BJ (cell line): ENCODE measurements at regions not wholly inside any gene's neighbourhood (a gene's known extent, or its start where the extent isn't known, plus 50 kb on each side); places are given as distances from the start of the nearest gene placed in this dataset.

ENCODE experiments used
- CTCF ChIA-PET: fragments of 350-600 bp; formaldehyde crosslinking; extraction: SDS; loops from one replicate; lab custom pipeline; 2021; ENCODE audit warnings: antibody characterized with exemption, inconsistent platforms; lab: Yijun Ruan, JAX
- POLR2A ChIA-PET: fragments of 300-600 bp; sonication (Branson Sonifier 250); formaldehyde crosslinking; extraction: SDS; loops from one replicate; lab custom pipeline; 2021; ENCODE audit warnings: antibody characterized with exemption; lab: Charles Lee
- DNase-seq: peaks from one replicate; pipeline ENCODE4 v3.0.0-alpha.2; 2011; ENCODE audit warnings: low read depth
- H3K27me3 ChIP-seq: 2 replicates; pipeline ENCODE4 v1.6.0; 2011; ENCODE audit warnings: low read length; ENCODE audit not compliant: control insufficient read depth, insufficient read depth
- H3K36me3 ChIP-seq: 2 replicates; pipeline ENCODE4 v1.5.1; 2011; ENCODE audit warnings: low read length; ENCODE audit not compliant: control insufficient read depth, insufficient read depth
- H3K4me3 ChIP-seq: 2 replicates; pipeline ENCODE4 v1.5.1; 2011; ENCODE audit warnings: low read depth, mild to moderate bottlenecking, control low read depth, low read length
- TF ChIP-seq, protein P1 (sequence below): IDR thresholded peaks from 2 replicates; pipeline ENCODE4 v1.5.1; 2011; ENCODE audit warnings: low read depth, mild to moderate bottlenecking, control low read depth, inconsistent platforms, low read length, moderate library complexity; ENCODE audit not compliant: insufficient read depth

DNA sequence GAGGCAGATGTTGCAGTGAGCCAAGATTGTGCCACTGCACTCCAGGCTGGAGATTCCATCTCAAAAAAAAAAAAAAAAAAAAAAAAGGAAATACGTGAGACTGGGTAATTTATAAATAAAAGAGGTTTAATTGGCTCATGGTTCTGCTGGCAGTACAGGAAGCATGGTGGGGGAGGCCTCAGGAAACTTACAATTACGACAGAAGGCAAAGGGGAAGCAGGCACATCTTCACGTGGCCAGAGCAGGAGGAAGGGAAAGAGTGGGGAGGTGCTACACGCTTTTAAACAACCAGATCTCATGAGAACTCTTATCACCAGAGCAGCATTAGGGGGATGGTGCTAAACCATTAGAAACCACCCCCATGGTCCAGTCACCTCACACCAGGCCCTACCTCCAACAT is 138.2 kb upstream of the IL12A start:
- Histone ChIP-seq H3K36me3 (no peaks in the 10 kb centered on the region), H3K4me3 (no peak overlapping the region), H3K27me3 (no peaks in the 10 kb centered on the region)
- TF ChIP-seq, protein P1, sequence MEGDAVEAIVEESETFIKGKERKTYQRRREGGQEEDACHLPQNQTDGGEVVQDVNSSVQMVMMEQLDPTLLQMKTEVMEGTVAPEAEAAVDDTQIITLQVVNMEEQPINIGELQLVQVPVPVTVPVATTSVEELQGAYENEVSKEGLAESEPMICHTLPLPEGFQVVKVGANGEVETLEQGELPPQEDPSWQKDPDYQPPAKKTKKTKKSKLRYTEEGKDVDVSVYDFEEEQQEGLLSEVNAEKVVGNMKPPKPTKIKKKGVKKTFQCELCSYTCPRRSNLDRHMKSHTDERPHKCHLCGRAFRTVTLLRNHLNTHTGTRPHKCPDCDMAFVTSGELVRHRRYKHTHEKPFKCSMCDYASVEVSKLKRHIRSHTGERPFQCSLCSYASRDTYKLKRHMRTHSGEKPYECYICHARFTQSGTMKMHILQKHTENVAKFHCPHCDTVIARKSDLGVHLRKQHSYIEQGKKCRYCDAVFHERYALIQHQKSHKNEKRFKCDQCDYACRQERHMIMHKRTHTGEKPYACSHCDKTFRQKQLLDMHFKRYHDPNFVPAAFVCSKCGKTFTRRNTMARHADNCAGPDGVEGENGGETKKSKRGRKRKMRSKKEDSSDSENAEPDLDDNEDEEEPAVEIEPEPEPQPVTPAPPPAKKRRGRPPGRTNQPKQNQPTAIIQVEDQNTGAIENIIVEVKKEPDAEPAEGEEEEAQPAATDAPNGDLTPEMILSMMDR: no peak
- POLR2A ChIA-PET: no interaction called here
- CTCF ChIA-PET: interaction anchor here (1.0 kb wide), 1 partner anchor 32 kb away, joined by 3 read pairs; no protein-coding TSS in a partner anchor
- no peak for DNase-seq

DNA sequence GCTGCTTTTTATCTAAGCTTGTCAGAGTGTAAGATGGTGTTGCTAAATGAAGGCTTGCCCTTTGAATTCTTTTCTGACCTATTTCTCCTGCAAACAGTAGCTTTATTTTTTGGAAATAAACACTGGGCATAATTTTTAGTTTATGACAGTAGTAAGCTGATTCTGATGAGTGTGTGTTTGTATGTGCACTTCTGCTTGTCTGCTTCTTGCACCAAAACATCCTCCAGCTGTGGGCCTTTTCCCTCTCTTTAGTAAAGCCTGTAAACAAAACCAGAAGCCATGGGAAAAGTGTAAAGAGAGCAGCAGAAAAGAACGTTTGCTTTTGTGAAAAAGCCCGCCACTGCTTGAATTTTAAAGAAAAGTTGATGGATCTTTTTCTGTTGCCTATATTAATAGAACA is 136.4 kb upstream of the IL12A start:
- Histone ChIP-seq H3K4me3 (no peak overlapping the region), H3K27me3 (no peaks in the 10 kb centered on the region), H3K36me3 (no peaks in the 10 kb centered on the region)
- TF ChIP-seq, protein P1: no peak
- POLR2A ChIA-PET: interaction anchor here (0.5 to 0.8 kb wide), 2 partner anchors 33 to 582 kb away, joined by 4 to 8 read pairs; no protein-coding TSS in a partner anchor
- no peak for DNase-seq
- CTCF ChIA-PET: interaction anchor here (0.6 to 5.6 kb wide), 5 partner anchors 15 to 154 kb away, joined by 3 to 32 read pairs (median 4); no protein-coding TSS in a partner anchor

- POLR2A ChIA-PET: interaction anchor here (0.5 to 0.8 kb wide), 2 partner anchors 32 to 582 kb away, joined by 4 to 8 read pairs; no protein-coding TSS in a partner anchor
- CTCF ChIA-PET: interaction anchor here (0.6 to 5.6 kb wide), 8 partner anchors 11 to 153 kb away, joined by 3 to 32 read pairs (median 4); no protein-coding TSS in a partner anchor
- no peak for DNase-seq
- Histone ChIP-seq H3K27me3 (no peaks in the 10 kb centered on the region), H3K36me3 (no peaks in the 10 kb centered on the region), H3K4me3 (peak overlapping the region; percentile 26)
- TF ChIP-seq, protein P1: no peak
Observed at GRCh38 chr3:159852821-159853505, 135.7 kb upstream of the IL12A start.

DNA sequence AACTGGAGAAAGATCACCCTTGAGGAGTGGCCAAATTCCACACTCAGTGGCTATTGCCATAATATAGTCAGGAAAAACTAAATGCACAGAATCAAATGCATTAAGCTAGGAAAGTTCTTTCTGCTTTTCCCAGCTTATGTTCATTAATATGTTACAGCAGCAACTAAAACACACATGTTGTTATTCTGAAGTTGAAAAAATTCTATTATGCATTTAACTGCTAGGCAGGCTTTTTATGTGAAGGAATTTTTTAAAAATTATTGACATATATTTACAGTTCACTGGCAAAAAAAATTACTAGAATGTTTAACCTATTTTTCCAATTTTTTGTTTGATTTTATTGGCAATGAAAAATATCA is 135.2 kb upstream of the IL12A start:
- no peak for DNase-seq
- TF ChIP-seq, protein P1: no peak
- Histone ChIP-seq H3K4me3 (no peak overlapping the region), H3K36me3 (no peaks in the 10 kb centered on the region), H3K27me3 (no peaks in the 10 kb centered on the region)
- CTCF ChIA-PET: interaction anchor here (1.0 to 5.6 kb wide), 5 partner anchors 11 to 153 kb away, joined by 3 to 32 read pairs (median 7); no protein-coding TSS in a partner anchor
- POLR2A ChIA-PET: no interaction called here

DNA sequence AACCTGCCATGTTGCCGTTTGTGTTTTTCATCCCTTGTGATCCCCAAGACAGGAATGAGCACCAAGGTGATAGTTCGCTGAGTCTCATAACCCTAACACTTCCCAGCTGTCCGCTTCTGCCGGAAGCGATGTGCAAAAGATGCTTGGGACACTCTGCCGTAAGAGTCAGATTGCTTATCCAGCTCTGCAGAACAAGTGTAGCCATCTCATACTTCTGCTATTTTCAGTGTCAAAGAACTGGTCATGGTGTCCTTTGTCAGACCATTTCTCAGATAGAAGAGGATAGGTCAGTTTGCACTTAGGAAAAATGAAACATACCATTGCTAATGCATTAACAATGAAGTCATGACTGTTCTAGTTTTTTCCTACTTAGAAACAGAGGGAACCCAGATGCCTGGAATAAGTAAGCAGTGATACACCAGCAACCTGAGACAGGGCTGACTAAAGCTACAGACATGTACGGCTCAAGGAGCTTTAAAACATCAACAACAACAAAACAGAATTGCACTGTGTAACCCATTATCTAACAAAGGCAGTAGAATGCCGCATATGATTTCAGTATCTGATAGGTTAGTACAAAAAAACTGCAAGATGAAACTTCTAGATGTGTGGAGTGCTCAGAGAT is 134.0 kb upstream of the IL12A start:
- ChIA-PET CTCF (interaction anchor here (0.9 to 5.6 kb wide), 5 partner anchors 9 to 50 kb away, joined by 3 to 32 read pairs (median 4); no protein-coding TSS in a partner anchor), POLR2A (interaction anchor here (0.6 to 0.8 kb wide), 2 partner anchors 24 to 91 kb away, joined by 3 to 4 read pairs; no protein-coding TSS in a partner anchor)
- Histone ChIP-seq H3K4me3 (peak overlapping the region; percentile 19), H3K36me3 (no peaks in the 10 kb centered on the region), H3K27me3 (no peaks in the 10 kb centered on the region)
- TF ChIP-seq, protein P1: no peak
- peak; percentile 96 for DNase-seq
